NT2/D1 (cell line): ENCODE measurements at regions not wholly inside any gene's neighbourhood (a gene's known extent, or its start where the extent isn't known, plus 50 kb on each side); places are given as distances from the start of the nearest gene placed in this dataset.

ENCODE experiments used
- SUZ12 ChIP-seq: IDR thresholded peaks from 2 replicates; pipeline ENCODE4 v1.6.1; 2011; ENCODE audit not compliant: insufficient read length, insufficient read depth; ENCODE audit errors: extremely low read depth
- YY1 ChIP-seq: IDR thresholded peaks from 2 replicates; pipeline ENCODE4 v1.6.1; 2011; ENCODE audit not compliant: insufficient read length, insufficient read depth

DNA sequence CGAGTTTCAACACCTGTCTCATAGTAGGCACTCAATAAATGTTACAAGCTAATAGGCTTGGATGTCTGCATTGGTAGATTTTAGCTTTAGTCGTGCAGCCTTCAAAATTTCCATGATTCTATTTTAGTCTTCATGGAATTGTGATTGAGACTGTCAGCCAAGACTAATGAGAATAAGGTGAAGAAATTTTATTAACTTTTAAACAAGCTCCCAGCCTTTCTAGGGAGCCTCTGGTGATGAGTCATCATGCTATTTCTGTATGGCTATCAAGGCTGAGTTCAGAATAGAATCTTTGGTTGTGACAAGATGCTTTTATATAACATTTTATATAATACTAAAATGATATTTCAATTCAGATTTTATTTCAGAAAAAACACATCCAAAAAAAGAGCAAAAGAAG, 685.8 kb downstream of the GABRG1 start:
- TF ChIP-seq YY1 (no peak), SUZ12 (no peak)
